HFF-Myc (cell line): ENCODE measurements at regions not wholly inside any gene's neighbourhood (a gene's known extent, or its start where the extent isn't known, plus 50 kb on each side); places are given as distances from the start of the nearest gene placed in this dataset.

Experiments used
- DNase-seq: peaks from one replicate; pipeline ENCODE4 v3.0.0-alpha.2; 2011; ENCODE audit warnings: low read depth; ENCODE audit errors: extremely low read depth
- H3K4me3 ChIP-seq: replicated peaks from 2 replicates; pipeline ENCODE4 v1.5.1; 2011; ENCODE audit warnings: low read depth, mild to moderate bottlenecking, control low read depth, low read length
- CTCF ChIP-seq: IDR thresholded peaks from 2 replicates; pipeline ENCODE4 v1.5.1; 2012; ENCODE audit warnings: mild to moderate bottlenecking, low read depth, low read length, control low read depth; ENCODE audit errors: missing control alignments

- DNase-seq = no peak
- TF ChIP-seq CTCF = no peak
These were observed 325.6 kb upstream of the JARID2 start for GRCh38 chr6:14920276-14920675.

GRCh38 chr6:14921170-14921569, 324.7 kb upstream of the JARID2 start:
- no peak overlapping the region for H3K4me3 ChIP-seq
- no peak for TF ChIP-seq CTCF
- no peak for DNase-seq

More at GRCh38 chr6:14920276-14920675, 325.6 kb upstream of the JARID2 start:
- H3K4me3 ChIP-seq = no peak overlapping the region

DNA sequence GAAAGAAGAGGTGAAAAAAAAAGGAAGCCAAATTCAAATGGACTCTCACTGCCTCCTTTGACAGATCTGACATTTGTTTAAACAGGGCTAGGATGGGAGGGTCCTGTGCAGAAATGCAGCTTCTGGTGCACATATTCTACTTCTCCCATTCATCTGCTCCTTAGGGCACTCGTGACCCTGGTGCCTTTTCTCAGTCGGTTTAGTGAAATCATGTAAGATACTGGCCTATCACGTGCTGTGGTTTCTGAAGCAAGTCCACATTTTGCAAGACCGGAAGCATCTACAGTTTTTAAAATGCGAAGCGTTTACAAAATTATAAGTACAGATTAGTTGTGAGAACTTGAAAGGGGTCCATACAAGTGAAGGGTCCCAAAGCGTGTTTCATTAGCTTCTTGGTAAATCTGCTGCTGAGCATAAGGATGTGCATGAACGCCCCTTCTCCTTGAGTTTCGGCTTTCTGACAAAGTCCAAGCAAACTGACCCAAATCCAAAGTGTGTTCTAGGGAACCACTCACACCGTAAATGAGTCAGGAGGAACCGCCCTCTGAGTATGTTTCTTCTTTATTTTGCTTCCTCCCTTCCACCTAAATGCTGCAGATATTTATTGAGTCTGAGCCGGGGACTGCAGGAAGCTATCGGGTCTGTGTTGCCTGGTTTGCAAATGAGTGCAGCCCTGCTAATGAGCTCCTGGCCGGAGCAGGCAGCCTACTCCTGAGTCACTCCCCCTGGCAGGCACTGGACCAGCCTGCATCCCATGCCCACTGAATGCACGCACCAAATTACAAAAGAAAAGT, 323.8 kb upstream of the JARID2 start:
- DNase-seq = no peak
- no peak overlapping the region for H3K4me3 ChIP-seq
- no peak for TF ChIP-seq CTCF

GRCh38 chr6:14922706-14923460, 323.0 kb upstream of the JARID2 start:
- TF ChIP-seq CTCF = no peak
- H3K4me3 ChIP-seq = no peak overlapping the region

GRCh38 chr6:14924126-14925024, 321.5 kb upstream of the JARID2 start:
- no peak overlapping the region for H3K4me3 ChIP-seq
- DNase-seq = no peak
- TF ChIP-seq CTCF = no peak

More at GRCh38 chr6:14922706-14923460, 323.0 kb upstream of the JARID2 start:
- DNase-seq = no peak

DNA sequence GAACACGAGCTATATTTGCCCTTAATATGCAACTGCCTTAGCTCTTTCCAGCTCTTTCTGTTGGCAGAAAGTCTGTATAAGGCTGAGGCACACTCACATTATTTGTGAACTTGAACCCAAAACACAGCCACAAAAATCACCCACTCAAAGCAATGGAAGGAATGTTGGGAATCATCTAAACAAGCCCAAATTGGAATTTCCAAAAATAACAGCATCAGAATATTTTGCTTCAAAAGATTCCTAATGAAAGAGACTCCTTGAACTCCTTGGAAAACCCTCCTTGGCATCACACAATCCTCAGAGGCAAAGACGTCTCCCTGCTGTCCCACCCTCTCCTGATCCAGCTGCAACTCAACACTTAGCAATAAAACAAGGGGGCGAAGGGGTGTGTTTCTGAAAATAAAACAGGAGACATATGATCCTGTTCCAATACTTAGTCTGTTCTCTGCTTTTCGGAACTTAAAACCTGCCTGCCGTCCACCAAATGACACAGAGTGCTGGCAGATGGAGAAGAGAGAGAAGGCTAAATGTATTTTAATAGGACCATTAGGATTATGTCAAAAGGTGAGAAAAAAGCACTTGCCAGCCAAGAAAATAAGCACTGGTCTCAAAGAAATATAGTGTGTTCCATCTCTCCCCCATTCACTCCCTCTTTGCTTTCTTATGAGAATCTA, 320.7 kb upstream of the JARID2 start:
- no peak overlapping the region for H3K4me3 ChIP-seq
- DNase-seq = no peak
- no peak for TF ChIP-seq CTCF
